AG08396 (cell line): ENCODE measurements at regions not wholly inside any gene's neighbourhood (a gene's known extent, or its start where the extent isn't known, plus 50 kb on each side); places are given as distances from the start of the nearest gene placed in this dataset.
"Not testable (repeated sequence)": the region's sequence is repeated elsewhere in the genome, so short reads cannot be mapped to it uniquely, and the experiment has no call there.

Experiments
- DNase-seq: peaks from one replicate; pipeline ENCODE4 v3.0.0; 2012; ENCODE audit warnings: low spot score, mixed read lengths

DNA sequence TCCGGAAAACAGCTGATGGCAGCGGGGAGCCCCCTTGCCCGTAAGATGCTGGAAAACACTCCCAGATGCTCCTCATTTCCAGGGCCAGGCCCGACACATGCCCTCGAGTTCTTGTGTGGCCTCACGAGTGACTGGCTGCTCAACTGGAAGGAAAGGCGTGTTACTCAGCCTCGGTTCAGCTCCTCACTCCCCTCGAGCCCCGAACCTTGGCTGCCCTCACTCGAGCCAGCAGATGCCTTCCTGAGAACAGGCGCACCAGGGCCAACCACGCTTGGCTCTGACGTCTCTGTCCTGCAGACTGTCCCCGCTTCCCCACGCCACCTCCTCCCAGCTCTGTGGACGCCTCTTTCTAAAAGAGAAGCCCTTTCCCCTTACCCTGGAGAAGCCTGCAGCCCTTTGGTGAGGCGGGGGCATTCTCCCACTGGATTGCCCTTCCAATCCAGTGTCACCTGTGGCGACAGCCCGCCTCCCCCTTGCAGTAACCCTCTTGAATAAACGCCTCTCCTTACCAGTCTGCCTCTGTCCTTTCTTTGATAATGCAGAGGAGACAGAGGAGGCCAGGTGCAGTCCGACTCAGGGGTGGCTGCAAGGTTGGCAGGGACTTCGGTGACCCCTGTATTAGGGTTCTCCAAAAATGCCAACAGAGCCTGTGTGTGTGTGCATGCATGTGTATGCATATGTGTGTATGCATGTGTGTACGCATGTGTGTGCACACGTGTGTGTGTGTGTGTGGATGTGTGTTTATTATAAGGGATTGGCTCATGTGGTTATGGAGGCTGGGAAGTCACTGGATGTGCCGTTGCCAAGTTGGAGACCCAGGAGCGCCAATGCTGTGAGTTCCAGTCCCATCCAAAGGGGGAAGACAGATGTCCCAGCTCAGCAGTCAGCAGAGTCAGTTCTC, 166.3 kb downstream of the KIF26A start:
- no peak for DNase-seq

- no peak for DNase-seq
Measured at GRCh38 chr14:104305511-104306449, 167.4 kb downstream of the KIF26A start.

DNA sequence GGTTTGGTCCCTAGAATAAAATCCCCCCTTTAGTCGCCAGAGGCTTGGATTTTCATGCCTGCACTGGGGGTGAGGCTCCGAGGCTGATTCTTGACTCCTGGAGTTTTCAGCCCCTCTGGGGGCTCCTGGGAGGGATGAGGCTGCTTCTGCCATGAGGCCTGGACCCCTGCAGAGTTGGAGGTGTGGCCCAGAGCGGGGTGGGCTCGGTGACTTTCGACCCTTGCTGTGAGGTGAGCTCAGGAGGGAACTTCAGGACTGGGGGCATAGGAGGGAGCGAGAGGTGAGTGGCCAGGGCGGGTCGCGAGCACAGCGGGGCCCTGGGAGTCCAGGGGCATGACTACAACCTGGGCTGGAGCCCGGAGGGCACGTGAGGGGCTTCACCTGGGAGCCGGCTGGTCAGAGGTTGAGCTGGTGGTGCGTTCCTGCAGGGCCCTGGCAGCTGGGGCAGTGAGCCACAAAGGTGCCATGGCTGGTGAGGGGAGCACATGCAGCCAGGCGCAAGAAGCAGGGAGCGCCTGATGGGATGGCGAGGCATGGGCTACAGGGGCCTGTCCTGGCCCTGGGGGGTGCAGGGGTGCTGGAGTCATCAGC, 168.2 kb downstream of the KIF26A start:
- no peak for DNase-seq

GRCh38 chr14:104307246-104307626, 168.8 kb downstream of the KIF26A start:
- no peak for DNase-seq

DNA sequence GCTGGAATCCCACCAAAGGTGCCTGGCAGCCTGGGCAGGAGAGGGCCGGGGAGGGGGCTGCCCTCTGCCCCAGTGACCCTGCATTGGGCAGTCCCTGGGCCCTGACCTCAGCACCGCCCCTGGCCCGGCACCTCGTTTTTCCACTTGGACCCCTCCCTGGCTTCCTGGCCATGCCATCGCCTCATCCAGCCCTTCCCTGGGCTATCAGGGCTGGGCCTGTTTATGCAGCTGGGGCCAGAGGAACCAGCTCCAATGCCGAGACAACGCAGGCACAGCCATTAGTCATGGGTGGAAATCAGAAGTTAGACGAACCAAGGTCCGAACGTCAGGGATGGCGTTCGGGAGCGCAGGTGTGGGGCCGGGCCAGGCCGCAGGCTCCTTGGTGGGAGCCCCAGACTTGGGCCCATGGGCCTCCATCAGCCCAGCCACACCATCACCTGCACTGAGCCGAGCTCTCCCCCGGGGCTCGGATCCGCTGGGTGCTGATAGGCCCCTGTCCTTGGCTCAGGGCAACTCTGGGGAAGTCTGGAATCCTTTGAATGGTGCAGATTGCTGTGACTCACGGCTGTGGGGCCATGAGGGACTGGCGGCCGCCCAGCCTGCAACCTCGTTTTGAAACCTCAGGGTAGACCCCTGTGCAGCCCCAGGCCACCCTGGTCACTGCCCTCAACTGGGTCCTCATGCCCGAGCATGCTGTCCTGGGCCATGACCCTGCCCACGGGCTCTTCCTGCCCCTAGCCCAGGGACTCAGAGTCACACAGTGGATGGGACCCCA, 169.4 kb downstream of the KIF26A start:
- DNase-seq = no peak

DNA sequence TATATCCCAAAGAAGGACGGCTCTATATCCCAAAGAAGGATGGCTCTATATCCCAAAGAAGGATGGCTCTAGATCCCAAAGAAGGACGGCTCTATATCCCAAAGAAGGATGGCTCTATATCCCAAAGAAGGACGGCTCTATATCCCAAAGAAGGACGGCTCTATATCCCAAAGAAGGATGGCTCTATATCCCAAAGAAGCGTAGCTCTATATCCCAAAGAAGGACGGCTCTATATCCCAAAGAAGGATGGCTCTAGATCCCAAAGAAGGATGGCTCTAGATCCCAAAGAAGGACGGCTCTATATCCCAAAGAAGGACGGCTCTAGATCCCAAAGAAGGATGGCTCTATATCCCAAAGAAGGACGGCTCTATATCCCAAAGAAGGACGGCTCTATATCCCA, 170.1 kb downstream of the KIF26A start:
- DNase-seq = not testable (repeated sequence)

DNA sequence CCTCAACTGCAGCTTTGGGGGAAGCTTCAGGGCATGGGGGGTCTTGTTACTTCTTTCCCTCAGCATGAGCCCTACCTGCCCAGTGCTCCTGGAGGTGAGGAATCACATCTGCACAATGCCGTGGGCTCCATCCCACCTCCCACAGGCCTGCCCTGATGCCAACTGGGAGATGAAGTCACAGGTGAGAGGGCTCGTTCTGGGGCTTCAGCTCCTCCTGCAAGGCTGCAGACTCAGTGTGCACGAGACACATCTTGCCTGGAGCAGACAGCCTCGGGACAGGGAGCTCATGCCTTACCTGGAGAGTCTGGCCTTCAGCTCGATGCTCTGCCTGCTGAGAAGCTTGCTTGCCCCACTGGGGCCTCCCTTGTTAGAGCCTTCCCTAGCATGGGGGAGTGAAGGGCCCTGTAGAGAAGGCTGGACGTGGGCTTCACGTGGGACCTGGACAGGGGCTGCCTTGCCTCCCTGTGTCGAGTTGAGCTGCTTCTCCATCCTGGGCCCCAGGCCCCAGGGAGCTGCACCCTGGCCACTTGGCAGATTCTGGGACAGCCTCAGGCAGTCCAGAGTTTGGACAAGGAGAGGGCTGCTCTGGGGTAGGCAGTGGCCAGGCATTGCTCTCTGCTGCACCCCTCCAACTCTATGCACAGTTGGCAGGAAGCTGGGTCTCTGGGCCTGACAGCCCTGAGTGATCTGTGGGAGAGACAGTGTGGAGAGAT, 171.4 kb downstream of the KIF26A start:
- no peak for DNase-seq

DNA sequence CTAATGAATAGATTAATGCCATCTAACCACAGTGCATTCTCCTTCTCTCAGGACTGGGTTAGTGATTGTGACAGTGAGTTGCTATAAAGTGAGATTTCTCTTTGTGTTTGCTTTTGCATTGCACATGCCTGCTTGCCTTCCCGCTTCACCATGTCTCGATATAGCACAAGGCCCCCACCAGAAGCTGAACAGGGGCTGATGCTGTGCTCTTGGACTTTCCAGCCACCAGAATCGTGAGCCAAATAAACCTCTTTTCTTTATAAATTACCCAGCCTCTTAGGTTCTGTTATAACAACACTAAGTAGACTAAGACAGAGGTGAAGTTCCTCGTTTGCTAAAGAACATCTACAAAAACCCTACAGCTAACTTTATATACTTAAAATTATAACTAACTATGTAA, 173.0 kb downstream of the KIF26A start:
- DNase-seq = no peak

- DNase-seq = no peak
Measured at GRCh38 chr14:104313674-104314073, 175.3 kb downstream of the KIF26A start.

DNA sequence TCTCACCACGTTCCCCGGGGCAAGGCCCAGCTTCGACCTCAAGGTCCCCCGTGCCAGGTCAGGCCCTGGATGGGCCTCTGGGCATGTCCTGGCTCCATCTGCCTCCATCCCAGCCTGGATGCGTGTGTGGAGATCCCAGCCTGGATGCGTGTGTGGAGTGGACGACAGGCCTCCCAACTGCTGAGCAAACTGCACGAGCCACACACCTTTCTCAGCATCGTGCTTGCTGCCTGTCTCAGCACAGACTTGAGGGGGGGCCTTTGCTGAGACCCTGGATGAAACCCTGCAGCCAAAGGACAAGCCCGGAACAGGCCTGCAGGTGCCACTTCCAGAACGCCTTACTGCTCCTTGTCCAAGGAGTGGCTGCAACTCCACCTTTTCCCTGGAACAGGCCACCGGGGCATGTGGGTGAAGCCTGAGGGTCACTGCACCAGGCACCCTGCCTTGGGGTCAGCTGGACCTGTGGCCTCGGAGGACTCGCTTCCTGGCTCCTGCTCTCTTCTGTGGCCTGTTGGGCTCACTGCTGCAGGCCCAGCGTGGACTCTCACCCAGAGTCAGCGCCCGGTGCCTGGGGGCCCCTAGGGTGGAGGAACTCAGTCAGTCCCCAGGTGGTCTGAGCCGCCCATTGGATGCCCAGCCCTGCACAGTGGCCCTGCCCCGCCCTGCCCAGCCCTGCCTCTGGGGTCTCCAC, 176.0 kb downstream of the KIF26A start:
- no peak for DNase-seq

DNA sequence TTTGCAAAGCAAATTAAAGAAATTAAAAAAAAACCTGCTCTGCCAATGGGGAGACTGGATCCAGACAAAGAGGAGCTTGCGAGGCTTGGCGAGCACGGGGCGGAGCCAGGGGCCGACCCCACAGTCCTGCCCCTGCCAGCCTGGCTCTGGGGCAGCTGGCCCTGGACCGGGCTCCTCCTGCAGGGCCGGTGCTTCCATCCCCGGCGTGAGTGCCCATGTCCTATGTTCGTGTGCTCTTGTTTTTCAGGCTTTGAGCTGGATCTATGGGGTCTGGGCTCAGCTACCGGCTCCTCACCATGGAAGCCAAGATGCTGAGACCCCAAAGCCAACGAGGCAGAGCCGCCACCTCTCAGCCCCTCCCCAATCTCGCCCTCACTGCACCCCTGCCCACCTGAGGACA, 176.8 kb downstream of the KIF26A start:
- no peak for DNase-seq

DNA sequence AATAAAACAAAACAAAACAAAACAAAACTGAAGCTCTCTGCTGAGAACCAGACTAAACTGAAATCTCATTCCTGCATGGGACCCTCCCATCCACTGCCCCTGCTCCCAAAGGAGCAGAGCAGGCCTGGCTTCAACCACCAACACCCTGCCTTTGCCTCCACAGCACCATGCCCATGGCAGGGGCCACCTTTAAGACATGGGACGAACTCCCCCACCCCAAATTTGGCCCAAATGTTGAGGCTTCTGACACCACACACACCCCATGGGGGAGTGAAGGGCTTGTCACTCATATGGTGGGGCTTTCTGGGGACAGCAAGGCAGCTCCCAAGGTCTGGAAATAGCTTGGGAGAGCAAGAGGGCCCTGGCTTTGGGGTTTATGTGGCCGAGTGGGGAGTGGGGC, 177.2 kb downstream of the KIF26A start:
- DNase-seq = no peak

- DNase-seq = no peak
Measured at GRCh38 chr14:104316121-104316722, 177.8 kb downstream of the KIF26A start.

GRCh38 chr14:104316723-104317491, 178.5 kb downstream of the KIF26A start:
- no peak for DNase-seq

DNA sequence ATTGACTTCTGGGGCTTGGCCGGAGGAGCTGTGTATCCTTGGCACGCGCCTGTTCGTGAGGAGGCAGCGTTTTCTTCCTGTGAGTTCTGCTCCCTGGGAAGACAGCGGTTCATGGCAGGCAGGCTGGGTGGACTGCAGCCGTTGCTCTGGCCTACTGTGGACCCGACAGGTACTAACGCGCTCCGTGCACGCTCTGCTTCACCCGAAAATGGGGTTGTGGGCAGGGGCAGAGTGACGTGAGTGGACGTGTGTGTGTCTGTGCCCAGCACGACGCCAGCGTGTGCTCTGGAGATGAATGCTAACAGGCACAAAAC, 179.1 kb downstream of the KIF26A start:
- DNase-seq = no peak

DNA sequence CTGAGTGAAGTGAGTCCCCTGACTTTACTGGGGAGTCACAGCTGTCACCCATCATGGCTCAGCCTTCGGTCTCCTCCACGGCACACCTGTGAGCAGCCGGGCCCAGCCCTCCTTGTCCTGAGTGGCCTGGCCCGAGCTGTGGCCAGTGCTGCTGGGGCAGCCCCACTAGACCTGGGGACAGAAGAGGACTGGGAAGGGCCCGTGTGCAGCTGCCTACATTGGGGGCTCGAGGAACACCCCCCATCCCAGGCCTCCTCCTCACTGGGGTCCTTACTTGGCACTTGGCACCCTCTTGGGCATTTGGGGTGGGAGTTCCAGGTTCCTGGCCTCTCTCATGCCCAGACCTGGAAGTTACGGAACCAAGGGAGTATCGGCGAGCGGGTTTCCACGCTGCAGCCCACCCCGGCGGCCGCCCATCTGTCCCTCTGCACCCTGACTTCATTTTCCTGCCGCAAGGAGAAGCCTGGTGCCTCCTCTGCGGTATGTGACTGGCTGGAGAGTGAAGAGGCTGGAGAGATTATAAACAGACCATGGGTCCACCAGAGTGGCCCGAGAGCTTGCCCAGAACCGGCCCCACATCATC, 179.7 kb downstream of the KIF26A start:
- no peak for DNase-seq

GRCh38 chr14:104318558-104319490, 180.4 kb downstream of the KIF26A start:
- DNase-seq = no peak
